ENCODE measurements at regions not wholly inside any gene's neighbourhood (a gene's known extent, or its start where the extent isn't known, plus 50 kb on each side); places are given as distances from the start of the nearest gene placed in this dataset.

- TF ChIP-seq TSHZ2 (CRISPR knock-in tag; IDR thresholded peaks at IDR 0.05): no peak
- no peak for TF ChIP-seq ZFP3 (CRISPR knock-in tag; IDR thresholded peaks at IDR 0.05)
- no peak for TF ChIP-seq RARB (CRISPR knock-in tag; IDR thresholded peaks at IDR 0.05)
- TF ChIP-seq ARNTL (CRISPR knock-in tag; IDR thresholded peaks at IDR 0.05; ENCODE audit: borderline replicate concordance, low read depth): no peak
- TF ChIP-seq PPARA (CRISPR knock-in tag; IDR thresholded peaks at IDR 0.05; ENCODE audit: borderline replicate concordance): no peak
- TF ChIP-seq CREB5 (CRISPR knock-in tag; IDR thresholded peaks at IDR 0.05; ENCODE audit: low read depth): no peak
- no peak for TF ChIP-seq PATZ1 (CRISPR knock-in tag; IDR thresholded peaks at IDR 0.05; ENCODE audit: borderline replicate concordance)
- no peak for TF ChIP-seq ZNF70 (CRISPR knock-in tag; IDR thresholded peaks at IDR 0.05)
- no peak for TF ChIP-seq POU6F1 (CRISPR knock-in tag; IDR thresholded peaks at IDR 0.05; ENCODE audit: borderline replicate concordance, low read depth)
- TF ChIP-seq TOX (CRISPR knock-in tag; IDR thresholded peaks at IDR 0.05; ENCODE audit: borderline replicate concordance): no peak
- TF ChIP-seq ESRRG (CRISPR knock-in tag; IDR thresholded peaks at IDR 0.05): no peak
- no peak for TF ChIP-seq ISL1 (CRISPR knock-in tag; IDR thresholded peaks at IDR 0.05)
Observed at GRCh38 chr13:107585469-107586180, 629.7 kb downstream of the LIG4 start.
